WTC11 (cell line): ENCODE measurements at regions not wholly inside any gene's neighbourhood (a gene's known extent, or its start where the extent isn't known, plus 50 kb on each side); places are given as distances from the start of the nearest gene placed in this dataset.

Experiments
- ATAC-seq: fragments of 200-7000 bp; cut with Tn5 transposase; 2 replicates; pipeline ENCODE4 v1.10.0; 2021; ENCODE audit warnings: mild to moderate bottlenecking, moderate library complexity
- CTCF ChIA-PET: fragments of 300-600 bp; sonication (Branson Sonifier 250); formaldehyde crosslinking; loops from one replicate; lab custom pipeline; 2021; ENCODE audit warnings: antibody characterized with exemption; lab: Charles Lee
- POLR2A ChIA-PET: fragments of 350-600 bp; sonication (Branson Sonifier 250); formaldehyde crosslinking; loops from one replicate; lab custom pipeline; 2021; ENCODE audit warnings: antibody characterized with exemption; lab: Charles Lee
- DNase-seq: peaks from one replicate; pipeline ENCODE4 v3.0.0; 2021; ENCODE audit warnings: low spot score
- H3K27ac Mint-ChIP-seq: 2 replicates; pipeline ENCODE4 v1.8.0; 2021; ENCODE audit warnings: mixed read lengths
- H3K27me3 Mint-ChIP-seq: 2 replicates; pipeline ENCODE4 v1.8.0; 2021; ENCODE audit warnings: low read depth, mild to moderate bottlenecking, moderate library complexity, mixed read lengths
- H3K36me3 Mint-ChIP-seq: 2 replicates; pipeline ENCODE4 v1.8.0; 2021; ENCODE audit warnings: mixed read lengths
- H3K4me1 Mint-ChIP-seq: 2 replicates; pipeline ENCODE4 v1.8.0; 2022; ENCODE audit warnings: mixed read lengths
- H3K4me3 Mint-ChIP-seq: 2 replicates; pipeline ENCODE4 v1.8.0; 2021; ENCODE audit warnings: mild to moderate bottlenecking, moderate library complexity, mixed read lengths
- H3K9me3 Mint-ChIP-seq: 2 replicates; pipeline ENCODE4 v1.8.0; 2021; ENCODE audit warnings: mixed read lengths
- ATF2 ChIP-seq: sonication (generic); formaldehyde crosslinking; IDR thresholded peaks from 2 replicates; pipeline ENCODE4 v1.8.1; 2022; ENCODE audit warnings: low read depth, missing genetic modification reagents, borderline replicate concordance
- CREB1 ChIP-seq: sonication (generic); formaldehyde crosslinking; IDR thresholded peaks from 2 replicates; pipeline ENCODE4 v1.8.0; 2023; ENCODE audit warnings: mild to moderate bottlenecking, missing genetic modification reagents
- JAZF1 ChIP-seq: fragments of 250-450 bp; sonication (Bioruptor Pico); IDR thresholded peaks from 2 replicates; pipeline ENCODE4 v1.9.0; 2021; ENCODE audit warnings: moderate library complexity, mild to moderate bottlenecking, inconsistent platforms
- JUN ChIP-seq: sonication (generic); formaldehyde crosslinking; IDR thresholded peaks from 2 replicates; pipeline ENCODE4 v1.8.0; 2023; ENCODE audit warnings: mild to moderate bottlenecking, missing genetic modification reagents
- MXD4 ChIP-seq: fragments of 250-450 bp; sonication (Bioruptor Pico); IDR thresholded peaks from 2 replicates; pipeline ENCODE4 v1.8.0; 2021; ENCODE audit warnings: mild to moderate bottlenecking, moderate library complexity, borderline replicate concordance
- NFE2L1 ChIP-seq: sonication (generic); formaldehyde crosslinking; IDR thresholded peaks from 2 replicates; pipeline ENCODE4 v1.8.1; 2023; ENCODE audit warnings: missing genetic modification reagents
- NFYB ChIP-seq: sonication (generic); formaldehyde crosslinking; conservative IDR thresholded peaks from 2 replicates; pipeline ENCODE4 v1.8.0; 2022; ENCODE audit warnings: low read depth, missing genetic modification reagents
- NR3C1 ChIP-seq: sonication (generic); formaldehyde crosslinking; conservative IDR thresholded peaks from 2 replicates; pipeline ENCODE4 v1.8.1; 2023; ENCODE audit warnings: low read depth, mild to moderate bottlenecking, missing genetic modification reagents
- RELA ChIP-seq: sonication (generic); formaldehyde crosslinking; IDR thresholded peaks from 2 replicates; pipeline ENCODE4 v1.8.1; 2022; ENCODE audit warnings: missing genetic modification reagents, mild to moderate bottlenecking, borderline replicate concordance
- SOX15 ChIP-seq: fragments of 250-450 bp; sonication (Bioruptor Pico); IDR thresholded peaks from 2 replicates; pipeline ENCODE4 v1.9.0; 2021; ENCODE audit warnings: mild to moderate bottlenecking
- USF2 ChIP-seq: sonication (generic); formaldehyde crosslinking; IDR thresholded peaks from 2 replicates; pipeline ENCODE4 v1.8.1; 2023; ENCODE audit warnings: mild to moderate bottlenecking, missing genetic modification reagents, moderate library complexity
- ZNF219 ChIP-seq: sonication (generic); formaldehyde crosslinking; IDR thresholded peaks from 2 replicates; pipeline ENCODE4 v1.8.0; 2023; ENCODE audit warnings: missing genetic modification reagents, mild to moderate bottlenecking, borderline replicate concordance
- ZNF416 ChIP-seq: fragments of 250-450 bp; sonication (Bioruptor Pico); IDR thresholded peaks from 2 replicates; pipeline ENCODE4 v1.9.0; 2021; ENCODE audit warnings: mild to moderate bottlenecking, inconsistent platforms
- ZNF423 ChIP-seq: fragments of 250-450 bp; sonication (Bioruptor Pico); IDR thresholded peaks from 2 replicates; pipeline ENCODE4 v2.1.2; 2022; ENCODE audit warnings: mild to moderate bottlenecking, moderate library complexity
- ZNF532 ChIP-seq: fragments of 250-450 bp; sonication (Bioruptor Pico); IDR thresholded peaks from 2 replicates; pipeline ENCODE4 v1.9.0; 2021; ENCODE audit warnings: mild to moderate bottlenecking, borderline replicate concordance
- TF ChIP-seq, protein P1 (sequence below): sonication (generic); formaldehyde crosslinking; IDR thresholded peaks from 2 replicates; pipeline ENCODE4 v1.8.1; 2022; ENCODE audit warnings: low read depth, mild to moderate bottlenecking, moderate library complexity, missing genetic modification reagents, borderline replicate concordance
- TF ChIP-seq, protein P2 (sequence below): sonication (generic); formaldehyde crosslinking; conservative IDR thresholded peaks from 2 replicates; pipeline ENCODE4 v1.8.1; 2023; ENCODE audit warnings: mild to moderate bottlenecking, low read depth, missing genetic modification reagents, moderate library complexity

DNA sequence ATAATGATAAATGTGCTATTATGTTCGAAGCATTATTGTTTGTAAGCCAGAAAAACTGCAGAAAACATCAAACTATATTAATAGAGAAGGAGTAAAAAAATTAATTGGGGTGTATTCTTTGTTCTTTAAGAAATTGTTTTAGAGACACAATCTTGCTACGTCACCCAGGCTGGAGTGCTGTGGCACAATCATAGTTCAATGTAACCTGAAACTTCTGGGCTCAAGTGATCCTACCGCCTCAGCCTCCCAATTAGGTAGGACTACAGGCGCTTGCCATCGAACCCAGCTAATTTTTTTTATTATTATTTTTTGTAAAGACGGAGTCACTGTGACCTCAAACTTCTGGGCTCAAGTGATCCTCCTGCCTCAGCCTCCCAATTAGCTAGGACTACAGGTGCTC is 1138.6 kb downstream of the GATA3 start:
- Mint-ChIP-seq H3K4me3 (no peak overlapping the region), H3K4me1 (no peaks in the 10 kb centered on the region), H3K27ac (no peak overlapping the region), H3K9me3 (no peaks in the 10 kb centered on the region), H3K36me3 (no peaks in the 10 kb centered on the region), H3K27me3 (peaks cover 3% of the 10 kb centered on the region; the same call in 1 of the 2 replicates)
- ChIA-PET CTCF (no interaction called here), POLR2A (no interaction called here)
- ATAC-seq (no peak), DNase-seq (no peak)
- TF ChIP-seq USF2 (CRISPR knock-in tag) = no peak
- TF ChIP-seq ZNF532 = no peak
- no peak for TF ChIP-seq ZNF219 (CRISPR knock-in tag)
- TF ChIP-seq ZNF423 = no peak
- TF ChIP-seq NFE2L1 = no peak
- TF ChIP-seq, protein P1, sequence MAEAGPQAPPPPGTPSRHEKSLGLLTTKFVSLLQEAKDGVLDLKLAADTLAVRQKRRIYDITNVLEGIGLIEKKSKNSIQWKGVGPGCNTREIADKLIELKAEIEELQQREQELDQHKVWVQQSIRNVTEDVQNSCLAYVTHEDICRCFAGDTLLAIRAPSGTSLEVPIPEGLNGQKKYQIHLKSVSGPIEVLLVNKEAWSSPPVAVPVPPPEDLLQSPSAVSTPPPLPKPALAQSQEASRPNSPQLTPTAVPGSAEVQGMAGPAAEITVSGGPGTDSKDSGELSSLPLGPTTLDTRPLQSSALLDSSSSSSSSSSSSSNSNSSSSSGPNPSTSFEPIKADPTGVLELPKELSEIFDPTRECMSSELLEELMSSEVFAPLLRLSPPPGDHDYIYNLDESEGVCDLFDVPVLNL (CRISPR knock-in tag) = no peak
- no peak for TF ChIP-seq ZNF416 (CRISPR knock-in tag)
- no peak for TF ChIP-seq ATF2 (CRISPR knock-in tag)
- TF ChIP-seq NR3C1 (CRISPR knock-in tag) = no peak
- TF ChIP-seq MXD4 = no peak
- TF ChIP-seq SOX15 (CRISPR knock-in tag) = no peak
- TF ChIP-seq CREB1 (CRISPR knock-in tag) = no peak
- no peak for TF ChIP-seq JAZF1 (CRISPR knock-in tag)
- TF ChIP-seq RELA (CRISPR knock-in tag) = no peak
- TF ChIP-seq, protein P2, sequence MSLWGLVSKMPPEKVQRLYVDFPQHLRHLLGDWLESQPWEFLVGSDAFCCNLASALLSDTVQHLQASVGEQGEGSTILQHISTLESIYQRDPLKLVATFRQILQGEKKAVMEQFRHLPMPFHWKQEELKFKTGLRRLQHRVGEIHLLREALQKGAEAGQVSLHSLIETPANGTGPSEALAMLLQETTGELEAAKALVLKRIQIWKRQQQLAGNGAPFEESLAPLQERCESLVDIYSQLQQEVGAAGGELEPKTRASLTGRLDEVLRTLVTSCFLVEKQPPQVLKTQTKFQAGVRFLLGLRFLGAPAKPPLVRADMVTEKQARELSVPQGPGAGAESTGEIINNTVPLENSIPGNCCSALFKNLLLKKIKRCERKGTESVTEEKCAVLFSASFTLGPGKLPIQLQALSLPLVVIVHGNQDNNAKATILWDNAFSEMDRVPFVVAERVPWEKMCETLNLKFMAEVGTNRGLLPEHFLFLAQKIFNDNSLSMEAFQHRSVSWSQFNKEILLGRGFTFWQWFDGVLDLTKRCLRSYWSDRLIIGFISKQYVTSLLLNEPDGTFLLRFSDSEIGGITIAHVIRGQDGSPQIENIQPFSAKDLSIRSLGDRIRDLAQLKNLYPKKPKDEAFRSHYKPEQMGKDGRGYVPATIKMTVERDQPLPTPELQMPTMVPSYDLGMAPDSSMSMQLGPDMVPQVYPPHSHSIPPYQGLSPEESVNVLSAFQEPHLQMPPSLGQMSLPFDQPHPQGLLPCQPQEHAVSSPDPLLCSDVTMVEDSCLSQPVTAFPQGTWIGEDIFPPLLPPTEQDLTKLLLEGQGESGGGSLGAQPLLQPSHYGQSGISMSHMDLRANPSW (CRISPR knock-in tag) = no peak
- TF ChIP-seq NFYB (CRISPR knock-in tag) = no peak
- TF ChIP-seq JUN (CRISPR knock-in tag) = no peak
